ENCODE measurements at regions not wholly inside any gene's neighbourhood (a gene's known extent, or its start where the extent isn't known, plus 50 kb on each side); places are given as distances from the start of the nearest gene placed in this dataset.

GRCh38 chr13:75945841-75946482 is 309.8 kb downstream of the LMO7 start:
- no peak for DNase-seq (ENCODE audit: missing footprints)
- intact Hi-C loops (cut with DNase I), result no loop called here
- ATAC-seq, result no peak

- intact Hi-C loops (cut with DNase I), result no loop called here
- no peak for ATAC-seq
- DNase-seq (ENCODE audit: missing footprints), result no peak
Measured at GRCh38 chr13:75938811-75939560, 302.9 kb downstream of the LMO7 start.

GRCh38 chr13:75936791-75937190 is 300.7 kb downstream of the LMO7 start:
- intact Hi-C loops (cut with DNase I), result no loop called here
- ATAC-seq, result no peak
- DNase-seq (ENCODE audit: missing footprints), result no peak

GRCh38 chr13:75935805-75936204 is 299.7 kb downstream of the LMO7 start:
- no peak for ATAC-seq
- no peak for DNase-seq (ENCODE audit: missing footprints)
- intact Hi-C loops (cut with DNase I), result no loop called here

- intact Hi-C loops (cut with DNase I), result no loop called here
- ATAC-seq, result no peak
- no peak for DNase-seq (ENCODE audit: missing footprints)
Measured at GRCh38 chr13:75934889-75935288, 298.8 kb downstream of the LMO7 start.

- intact Hi-C loops (cut with DNase I), result no loop called here
- DNase-seq (ENCODE audit: missing footprints) (no peak), ATAC-seq (no peak)
Measured at GRCh38 chr13:75932636-75933035, 296.5 kb downstream of the LMO7 start.

- ATAC-seq, result no peak
- intact Hi-C loops (cut with DNase I), result no loop called here
Measured at GRCh38 chr13:75931116-75931515, 295.0 kb downstream of the LMO7 start.

GRCh38 chr13:75929076-75929475 is 292.9 kb downstream of the LMO7 start:
- no peak for ATAC-seq
- no peak for DNase-seq (ENCODE audit: missing footprints)
- intact Hi-C loops (cut with DNase I), result no loop called here

More at GRCh38 chr13:75931116-75931515, 295.0 kb downstream of the LMO7 start:
- DNase-seq (ENCODE audit: missing footprints), result no peak

- ATAC-seq (no peak), DNase-seq (ENCODE audit: missing footprints) (no peak)
- intact Hi-C loops (cut with DNase I), result no loop called here
Measured at GRCh38 chr13:75927183-75927669, 291.1 kb downstream of the LMO7 start.

- ATAC-seq (no peak), DNase-seq (ENCODE audit: missing footprints) (no peak)
- intact Hi-C loops (cut with DNase I), result loop anchor here (5.0 kb wide), 1 partner anchor 72 kb away; no protein-coding TSS in a partner anchor
Measured at GRCh38 chr13:75920536-75920935, 284.4 kb downstream of the LMO7 start.

GRCh38 chr13:75919660-75920199 is 283.6 kb downstream of the LMO7 start:
- intact Hi-C loops (cut with DNase I), result loop anchor here (5.0 kb wide), 1 partner anchor 73 kb away; no protein-coding TSS in a partner anchor
- DNase-seq (ENCODE audit: missing footprints) (no peak), ATAC-seq (no peak)

- DNase-seq (ENCODE audit: missing footprints), result no peak
- no peak for ATAC-seq
- intact Hi-C loops (cut with DNase I), result no loop called here
Measured at GRCh38 chr13:75915066-75915465, 278.9 kb downstream of the LMO7 start.

- ATAC-seq (no peak), DNase-seq (ENCODE audit: missing footprints) (no peak)
- intact Hi-C loops (cut with DNase I), result no loop called here
Measured at GRCh38 chr13:75913925-75914324, 277.8 kb downstream of the LMO7 start.

- DNase-seq (ENCODE audit: missing footprints) (no peak), ATAC-seq (no peak)
- intact Hi-C loops (cut with DNase I), result no loop called here
Measured at GRCh38 chr13:75910591-75910990, 274.5 kb downstream of the LMO7 start.

Data from Right ventricle myocardium inferior (tissue), 1 donor.